Activated CD8-positive, alpha-beta T cell treated with anti-CD3 and anti-CD28 coated beads for 36 hours (primary cell): ENCODE measurements at regions not wholly inside any gene's neighbourhood (a gene's known extent, or its start where the extent isn't known, plus 50 kb on each side); places are given as distances from the start of the nearest gene placed in this dataset.

Experiments
- ATAC-seq: fragments of 200-7000 bp; cut with Tn5 transposase; one replicate; pipeline ENCODE4 v1.10.0; 2021; ENCODE audit warnings: mild to moderate bottlenecking, moderate library complexity
- CTCF ChIA-PET: fragments of 350-600 bp; sonication (Branson Sonifier 250); formaldehyde crosslinking; loops from one replicate; lab custom pipeline; 2021; ENCODE audit warnings: antibody characterized with exemption; lab: Charles Lee
- POLR2A ChIA-PET: fragments of 350-600 bp; sonication (Branson Sonifier 250); formaldehyde crosslinking; loops from one replicate; lab custom pipeline; 2021; ENCODE audit warnings: antibody characterized with exemption; lab: Charles Lee
- DNase-seq: peaks from one replicate; pipeline ENCODE4 v3.0.0-alpha.2; 2020
- H3K27ac Mint-ChIP-seq: one replicate; pipeline ENCODE4 v1.8.0; 2021; ENCODE audit warnings: mild to moderate bottlenecking, mixed read lengths
- H3K27me3 Mint-ChIP-seq: one replicate; pipeline ENCODE4 v1.8.0; 2021; ENCODE audit warnings: mixed read lengths
- H3K36me3 Mint-ChIP-seq: one replicate; pipeline ENCODE4 v1.8.0; 2021; ENCODE audit warnings: low read depth, mixed read lengths
- H3K4me1 Mint-ChIP-seq: one replicate; pipeline ENCODE4 v1.8.0; 2021; ENCODE audit warnings: low read depth, mixed read lengths
- H3K4me3 Mint-ChIP-seq: one replicate; pipeline ENCODE4 v1.8.0; 2021; ENCODE audit warnings: mild to moderate bottlenecking, moderate library complexity, mixed read lengths
- H3K9me3 Mint-ChIP-seq: one replicate; pipeline ENCODE4 v1.8.0; 2021; ENCODE audit warnings: mixed read lengths
- CTCF ChIP-seq: fragments of 200-600 bp; IDR thresholded peaks from one replicate; pipeline ENCODE4 v1.8.0; 2022; ENCODE audit warnings: antibody characterized with exemption, mild to moderate bottlenecking
- intact Hi-C: fragments of 100-400 bp; cut with micrococcal nuclease; formaldehyde crosslinking; loops from one replicate; pipeline ENCODE4 v1.10.0; 2022

GRCh38 chr1:22325531-22326371 lies 125.9 kb upstream of the ZBTB40 start:
- DNase-seq (no peak), ATAC-seq (no peak)
- H3K9me3 Mint-ChIP-seq: no peaks in the 10 kb centered on the region
- H3K4me3 Mint-ChIP-seq: no peak overlapping the region
- H3K27ac Mint-ChIP-seq: no peak overlapping the region
- H3K4me1 Mint-ChIP-seq: no peaks in the 10 kb centered on the region
- peaks cover 3% of the 10 kb centered on the region for H3K27me3 Mint-ChIP-seq
- ChIA-PET POLR2A (no interaction called here), CTCF (no interaction called here)
- intact Hi-C loops: no loop called here
- no peaks in the 10 kb centered on the region for H3K36me3 Mint-ChIP-seq
- no peak for TF ChIP-seq CTCF

- no peaks in the 10 kb centered on the region for H3K9me3 Mint-ChIP-seq
- H3K4me3 Mint-ChIP-seq: no peak overlapping the region
- no peak for ATAC-seq
- peaks cover 3% of the 10 kb centered on the region for H3K27me3 Mint-ChIP-seq
- TF ChIP-seq CTCF: no peak
- ChIA-PET POLR2A (no interaction called here), CTCF (no interaction called here)
- H3K27ac Mint-ChIP-seq: no peak overlapping the region
- no peak for DNase-seq
- H3K4me1 Mint-ChIP-seq: no peaks in the 10 kb centered on the region
- no peaks in the 10 kb centered on the region for H3K36me3 Mint-ChIP-seq
- intact Hi-C loops: no loop called here
Measured at GRCh38 chr1:22326372-22326915, 125.2 kb upstream of the ZBTB40 start.

- no peak for DNase-seq
- Mint-ChIP-seq H3K27me3 (peaks cover 3% of the 10 kb centered on the region), H3K9me3 (no peaks in the 10 kb centered on the region), H3K4me1 (no peaks in the 10 kb centered on the region), H3K36me3 (no peaks in the 10 kb centered on the region), H3K4me3 (no peak overlapping the region), H3K27ac (no peak overlapping the region)
- intact Hi-C loops: no loop called here
- no peak for ATAC-seq
- TF ChIP-seq CTCF: no peak
- CTCF ChIA-PET: no interaction called here
- POLR2A ChIA-PET: no interaction called here
Measured at GRCh38 chr1:22326931-22327330, 124.7 kb upstream of the ZBTB40 start.

GRCh38 chr1:22327411-22327810 lies 124.2 kb upstream of the ZBTB40 start:
- Mint-ChIP-seq H3K9me3 (no peaks in the 10 kb centered on the region), H3K36me3 (no peaks in the 10 kb centered on the region), H3K4me1 (no peaks in the 10 kb centered on the region), H3K27ac (no peak overlapping the region), H3K4me3 (no peak overlapping the region), H3K27me3 (peaks cover 3% of the 10 kb centered on the region)
- ChIA-PET POLR2A (no interaction called here), CTCF (no interaction called here)
- no peak for ATAC-seq
- intact Hi-C loops: no loop called here
- no peak for TF ChIP-seq CTCF
- no peak for DNase-seq

- no peak overlapping the region for H3K27ac Mint-ChIP-seq
- ATAC-seq (no peak), DNase-seq (no peak)
- H3K4me1 Mint-ChIP-seq: no peaks in the 10 kb centered on the region
- intact Hi-C loops: no loop called here
- no peak overlapping the region for H3K4me3 Mint-ChIP-seq
- no peaks in the 10 kb centered on the region for H3K36me3 Mint-ChIP-seq
- CTCF ChIA-PET: no interaction called here
- no peak for TF ChIP-seq CTCF
- POLR2A ChIA-PET: interaction anchor here (1.0 kb wide), 1 partner anchor 79 kb away, joined by 3 read pairs; no protein-coding TSS in a partner anchor
- peaks cover 3% of the 10 kb centered on the region for H3K27me3 Mint-ChIP-seq
- H3K9me3 Mint-ChIP-seq: no peaks in the 10 kb centered on the region
Measured at GRCh38 chr1:22328331-22329147, 123.1 kb upstream of the ZBTB40 start.
